HuH-7.5 (cell line): ENCODE measurements at regions not wholly inside any gene's neighbourhood (a gene's known extent, or its start where the extent isn't known, plus 50 kb on each side); places are given as distances from the start of the nearest gene placed in this dataset.
"Not testable (repeated sequence)": the region's sequence is repeated elsewhere in the genome, so short reads cannot be mapped to it uniquely, and the experiment has no call there.

Source experiments
- DNase-seq: peaks from one replicate; pipeline ENCODE4 v3.0.0; 2011; ENCODE audit warnings: low spot score

DNA sequence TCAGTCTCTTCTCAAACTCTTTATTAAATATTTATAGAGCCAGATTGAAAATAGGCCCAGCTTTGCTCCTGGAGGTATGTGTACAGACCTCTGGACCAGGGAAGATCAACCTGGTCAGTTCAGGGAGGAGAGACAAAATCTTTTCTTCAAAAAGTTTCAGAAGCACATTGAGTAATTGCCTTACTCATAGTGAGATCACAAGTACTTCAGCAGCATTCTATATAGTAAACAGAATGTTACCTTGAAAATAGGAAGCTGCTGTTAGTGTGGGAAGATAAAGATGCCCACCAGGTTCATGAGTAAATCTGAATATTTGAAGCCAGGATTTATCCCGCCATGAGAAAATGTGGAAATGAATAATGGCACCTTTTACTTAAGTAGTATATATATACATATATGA lies 665.9 kb upstream of the CITED2 start:
- DNase-seq, result no peak

DNA sequence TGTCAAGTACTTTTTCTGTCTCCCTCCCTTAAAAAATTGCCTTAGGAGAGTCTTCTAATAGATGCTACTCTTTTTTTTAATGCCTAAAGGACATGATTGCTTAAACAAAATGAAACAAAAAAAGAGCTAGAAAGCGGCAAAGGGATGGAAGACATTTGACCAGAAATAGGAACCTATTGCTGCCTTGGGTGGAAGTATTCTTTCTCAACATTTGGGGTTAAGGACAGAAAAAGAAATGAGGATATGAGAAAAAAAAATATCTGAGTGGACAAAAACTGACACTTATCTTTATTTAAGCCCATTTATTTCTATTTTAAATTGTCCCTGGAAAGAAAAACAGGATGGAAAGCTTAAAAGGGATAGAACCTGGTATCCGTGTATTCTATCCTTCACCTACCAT lies 664.9 kb upstream of the CITED2 start:
- no peak for DNase-seq

DNA sequence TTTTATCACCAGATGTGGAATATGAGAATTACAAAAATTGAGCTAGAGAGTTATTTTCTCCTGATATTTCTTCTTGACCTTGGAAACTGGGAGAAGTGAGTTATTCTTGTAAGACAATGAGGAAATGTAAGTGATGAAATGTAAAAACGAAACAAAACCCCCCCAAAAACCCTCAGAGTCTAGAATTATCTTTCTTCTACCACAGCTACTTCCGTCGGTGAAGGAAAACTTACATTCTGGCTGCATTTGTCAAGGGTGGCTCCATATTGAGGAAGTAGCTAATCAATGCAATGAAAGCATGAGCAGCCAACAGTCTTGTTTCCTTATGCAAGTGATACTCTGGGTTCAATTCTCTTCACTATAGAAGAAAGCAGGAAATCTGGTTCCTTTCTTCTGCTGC lies 661.7 kb upstream of the CITED2 start:
- no peak for DNase-seq

DNA sequence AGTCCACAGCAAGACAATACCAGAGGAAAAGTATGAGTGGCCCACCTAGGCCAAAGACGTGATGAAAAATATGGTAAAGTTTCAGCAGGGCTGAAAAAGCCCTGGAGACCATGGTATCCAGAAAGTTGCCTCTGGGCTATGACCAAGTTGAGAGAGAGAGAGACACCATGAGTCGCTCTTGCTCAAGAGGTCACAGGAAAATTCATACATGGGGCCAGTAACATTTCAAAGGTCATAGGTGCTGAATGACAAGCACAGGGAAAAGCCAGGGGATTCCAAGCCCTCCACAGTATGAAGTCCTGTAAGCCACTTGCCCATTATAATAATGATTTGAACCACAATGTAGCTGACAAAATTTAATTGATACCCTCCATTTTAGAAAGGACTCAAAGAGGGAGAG lies 657.7 kb upstream of the CITED2 start:
- DNase-seq, result no peak

DNA sequence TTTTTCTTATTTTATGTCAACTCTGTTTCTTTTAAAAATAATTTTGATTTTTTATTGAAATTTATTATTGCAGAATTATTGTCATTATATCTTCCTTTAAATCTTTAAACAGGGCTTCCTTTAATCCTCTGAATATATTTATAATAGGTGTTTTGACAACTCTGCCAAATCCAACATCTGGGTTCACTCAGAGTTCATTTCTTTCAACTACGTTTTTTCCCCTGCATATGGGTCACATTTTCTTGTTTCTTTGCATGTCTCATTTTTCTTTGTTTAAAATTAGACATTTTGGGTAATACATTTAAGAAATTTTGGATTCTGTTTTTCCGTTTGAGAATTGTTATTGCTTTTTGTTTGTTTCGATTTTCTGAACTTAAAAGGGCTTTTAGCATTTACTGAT lies 655.1 kb upstream of the CITED2 start:
- DNase-seq, result no peak

DNA sequence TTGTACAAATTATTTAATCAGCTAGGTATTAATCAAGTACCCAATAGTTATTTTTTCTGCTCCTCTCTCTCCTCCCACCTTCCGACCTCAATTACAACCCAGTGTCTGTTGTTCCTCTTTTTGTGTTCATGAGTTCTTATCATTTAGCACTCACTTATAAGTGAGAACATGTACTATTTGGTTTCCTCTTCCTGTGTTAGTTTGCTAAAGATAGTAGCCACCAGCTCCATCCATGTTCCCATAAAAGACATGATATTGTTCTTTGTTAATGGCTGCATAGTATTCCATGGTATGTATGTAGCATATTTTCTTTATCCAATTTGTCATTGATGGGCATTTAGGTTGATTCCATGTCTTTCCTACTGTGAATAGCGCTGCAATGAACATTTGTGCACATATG lies 652.8 kb upstream of the CITED2 start:
- DNase-seq, result no peak

DNA sequence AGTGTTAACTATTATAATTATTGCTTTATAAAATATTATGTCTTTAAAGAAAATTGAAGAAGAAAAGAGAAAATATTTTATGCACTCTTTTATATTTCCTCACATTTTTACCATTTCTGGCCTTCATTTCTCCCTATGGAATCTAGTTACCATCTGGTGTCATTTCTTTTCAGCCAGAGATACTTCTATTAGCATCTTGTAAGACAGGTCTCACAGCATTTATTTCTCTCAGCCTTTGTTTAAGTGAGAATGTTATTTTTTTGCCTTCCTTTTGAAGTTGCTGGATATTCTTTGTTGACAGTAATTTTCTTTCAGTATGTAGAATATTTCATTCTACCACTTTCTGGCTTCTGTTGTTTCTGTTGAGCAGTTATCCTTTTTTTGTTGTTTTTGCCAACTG lies 652.1 kb upstream of the CITED2 start:
- DNase-seq, result no peak

DNA sequence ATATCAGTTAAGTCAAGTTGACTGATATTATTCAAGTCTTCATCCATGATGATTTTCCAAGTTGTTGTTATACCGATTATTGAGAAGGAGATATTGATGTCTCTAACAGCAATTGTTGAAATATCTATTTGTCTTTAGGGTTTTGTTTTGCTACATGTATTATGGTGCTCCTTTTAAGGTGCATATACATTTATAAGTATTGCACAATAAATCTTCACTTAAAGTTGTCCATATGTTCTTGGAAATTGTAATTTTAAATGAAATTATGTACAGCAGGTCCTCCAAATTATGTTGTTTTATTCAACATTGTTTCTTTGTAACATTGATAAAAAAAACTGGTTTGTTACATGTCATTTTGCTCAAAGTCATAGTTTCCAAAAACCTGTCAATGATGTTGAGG lies 650.7 kb upstream of the CITED2 start:
- DNase-seq, result no peak

DNA sequence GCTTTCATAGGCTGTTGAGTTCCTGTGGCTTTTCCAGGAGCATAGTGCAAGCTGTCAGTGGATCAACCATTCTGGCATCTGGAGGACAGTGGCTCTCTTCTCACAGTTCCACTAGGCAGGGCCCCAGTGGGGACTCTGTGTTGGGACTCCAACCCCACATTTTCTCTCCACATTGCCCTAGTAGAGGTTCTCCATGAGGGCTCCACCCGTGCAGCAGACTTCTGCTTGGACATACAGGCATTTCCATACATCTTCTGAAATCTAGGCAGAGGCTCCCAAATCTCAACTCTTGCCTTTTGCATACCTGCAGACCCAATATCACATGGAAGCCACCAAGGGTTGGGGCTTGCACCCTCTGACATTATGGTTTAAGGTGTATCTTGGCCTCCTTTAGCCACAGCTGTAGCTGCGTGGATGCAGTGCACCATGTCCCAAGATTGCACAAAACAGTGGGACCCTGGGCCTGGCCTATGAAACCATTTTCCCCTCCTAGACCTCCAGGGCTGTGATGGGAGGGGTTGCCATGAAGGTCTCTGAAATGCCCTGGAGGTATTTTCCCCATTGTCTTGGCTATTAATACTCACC lies 645.9 kb upstream of the CITED2 start:
- DNase-seq, result no peak

DNA sequence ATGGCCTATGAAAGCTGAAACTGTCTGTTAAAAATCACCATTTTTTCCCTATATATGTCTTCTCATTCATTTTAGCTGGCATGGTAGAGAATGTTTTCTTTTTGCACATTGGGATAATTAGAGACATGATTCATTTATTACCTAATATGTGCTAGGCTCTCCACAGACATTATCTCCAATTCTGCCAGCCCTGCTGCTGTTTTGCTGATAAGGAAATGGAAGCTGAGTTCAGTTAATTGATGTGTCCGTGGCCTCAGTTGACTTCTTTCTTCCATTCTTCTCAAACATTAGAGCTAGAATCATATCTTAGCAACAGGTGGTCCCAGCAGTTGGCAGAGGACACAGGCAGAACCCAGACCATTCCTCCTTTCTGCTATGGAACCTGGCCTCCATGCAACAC lies 644.1 kb upstream of the CITED2 start:
- DNase-seq, result no peak

DNA sequence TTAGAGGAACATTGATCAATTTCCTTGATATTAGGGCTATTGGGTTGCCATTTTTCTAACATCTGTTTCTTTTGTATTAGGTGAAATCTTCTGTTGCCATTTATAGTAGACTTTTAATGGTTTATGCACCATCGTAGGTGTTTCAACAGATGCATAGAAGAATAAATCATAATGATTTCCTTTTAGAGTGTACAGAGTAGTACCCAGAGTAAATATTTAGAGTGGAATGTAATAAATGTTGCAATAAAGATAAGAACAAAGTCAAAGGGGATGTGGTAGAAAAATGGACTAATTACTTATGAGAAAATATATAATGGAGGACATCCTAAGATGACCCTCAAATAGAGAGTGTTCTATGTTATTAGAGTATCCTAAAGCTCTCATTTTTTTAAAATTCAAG lies 643.0 kb upstream of the CITED2 start:
- no peak for DNase-seq

DNA sequence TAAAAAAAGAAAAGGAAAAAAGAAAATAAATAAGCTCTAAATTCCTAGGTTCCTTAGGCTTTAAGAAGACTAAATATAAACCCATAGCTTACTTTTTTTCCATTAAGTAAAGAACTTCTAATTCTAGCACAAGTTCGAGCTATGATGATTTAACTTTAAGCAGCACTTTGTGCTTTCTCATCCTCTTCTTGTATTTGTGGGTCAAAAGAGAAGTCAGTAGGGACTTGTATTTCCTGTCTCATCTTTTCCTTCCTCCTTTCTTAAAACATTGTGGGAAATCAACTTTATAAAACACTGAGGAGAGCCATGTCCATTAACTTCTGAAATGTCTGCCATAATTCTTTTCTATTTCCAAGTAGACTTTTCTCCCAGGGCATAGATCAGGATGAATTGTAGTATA lies 637.7 kb upstream of the CITED2 start:
- DNase-seq, result no peak

DNA sequence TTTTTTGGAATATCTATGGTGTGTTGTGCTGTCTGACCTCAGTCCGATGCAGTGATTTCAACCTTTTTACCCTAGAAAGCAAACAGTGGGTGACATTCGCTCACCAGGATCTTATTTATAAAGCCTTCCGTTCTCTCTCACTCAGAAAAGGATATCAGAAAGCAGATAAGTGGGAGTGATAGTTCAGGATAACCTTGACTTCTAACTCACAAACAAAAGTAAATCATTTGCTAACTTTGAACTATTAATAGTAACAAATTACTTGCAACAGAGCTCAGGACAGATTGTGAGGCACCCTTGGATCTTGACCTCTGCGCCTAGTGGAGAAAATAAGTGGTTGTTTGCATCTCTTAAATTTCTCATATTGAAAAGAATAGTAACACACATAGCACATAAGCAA lies 637.1 kb upstream of the CITED2 start:
- no peak for DNase-seq

DNA sequence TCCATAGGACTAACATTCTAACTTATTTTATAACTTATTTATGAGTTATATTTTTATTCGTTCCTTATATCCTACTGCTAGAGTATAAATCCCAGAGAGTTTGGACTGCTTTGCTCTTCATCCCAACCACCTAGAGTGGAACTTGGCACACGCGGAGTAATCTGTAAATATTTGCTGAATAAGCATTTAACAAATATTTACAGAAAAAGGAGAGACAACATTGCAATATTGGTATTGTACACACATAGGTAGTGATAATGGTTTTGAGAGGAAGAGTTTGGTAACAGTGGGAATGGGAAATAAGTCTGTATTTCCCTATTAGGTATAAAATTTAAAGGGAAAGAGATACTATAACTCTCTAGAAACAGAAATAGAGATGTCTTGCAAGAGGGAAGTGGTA lies 634.8 kb upstream of the CITED2 start:
- DNase-seq, result no peak

DNA sequence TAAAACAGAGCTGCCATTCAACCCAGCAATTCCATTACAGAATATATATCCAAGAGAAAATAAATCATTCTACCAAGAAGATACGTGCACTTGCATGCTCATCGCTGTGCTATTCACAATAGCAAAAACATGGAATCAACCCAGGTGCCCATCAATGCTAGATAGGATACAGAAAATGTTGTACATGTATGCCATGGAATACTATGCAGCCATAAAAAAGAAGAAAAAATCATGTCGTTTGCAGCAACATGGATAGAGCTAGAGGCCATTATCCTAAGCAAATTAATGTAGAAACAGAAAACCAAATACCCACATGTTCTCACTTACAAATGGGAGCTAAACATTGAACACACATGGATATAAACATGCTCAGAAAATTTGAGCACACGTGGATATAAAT lies 633.1 kb upstream of the CITED2 start:
- no peak for DNase-seq

DNA sequence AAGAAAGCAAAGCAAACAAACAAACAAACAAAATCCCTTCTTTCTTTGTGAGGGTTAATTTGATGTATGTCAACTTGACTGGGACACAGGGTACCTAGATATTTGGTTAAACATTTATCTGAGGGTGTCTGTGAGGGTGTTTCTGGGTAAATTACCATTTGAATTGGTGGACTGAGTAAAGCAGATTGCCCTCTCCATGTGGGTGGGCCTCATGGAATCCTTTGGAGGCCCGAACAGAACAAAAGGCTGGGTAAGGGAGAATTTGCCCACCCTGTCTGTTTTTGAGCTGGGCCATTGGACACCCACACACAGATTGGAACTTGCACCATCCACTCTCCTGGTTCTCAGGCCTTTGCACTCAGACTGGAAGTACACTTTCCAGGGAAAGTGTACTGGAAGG lies 628.8 kb upstream of the CITED2 start:
- no peak for DNase-seq

DNA sequence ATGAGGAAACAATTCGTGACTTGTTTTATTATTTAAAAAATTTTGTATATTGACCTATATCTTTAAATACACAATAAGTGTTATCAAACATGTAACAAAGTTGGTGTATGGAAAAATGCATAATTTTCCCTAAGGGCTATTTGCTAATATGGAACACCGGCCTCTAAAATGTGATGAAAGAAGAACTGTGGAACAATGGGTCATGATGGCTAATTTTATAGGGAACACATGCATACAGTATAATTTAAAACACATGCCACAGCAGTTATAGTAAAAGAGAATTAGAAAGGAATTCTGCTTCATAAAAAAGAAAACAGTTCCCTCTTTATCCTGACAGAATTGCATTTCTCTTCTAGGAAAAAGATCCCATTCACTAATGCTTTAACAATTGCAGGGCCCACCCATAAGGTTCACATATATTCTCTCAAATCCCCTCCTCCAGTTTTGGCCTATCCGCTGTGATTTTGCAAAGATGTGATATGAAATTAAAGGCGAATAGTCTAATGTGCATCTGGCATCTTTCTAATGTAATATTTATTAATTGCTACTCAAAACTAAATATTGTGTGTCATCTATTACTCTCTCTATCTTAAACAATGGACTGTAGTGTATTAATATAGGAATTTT lies 628.1 kb upstream of the CITED2 start:
- DNase-seq, result no peak

DNA sequence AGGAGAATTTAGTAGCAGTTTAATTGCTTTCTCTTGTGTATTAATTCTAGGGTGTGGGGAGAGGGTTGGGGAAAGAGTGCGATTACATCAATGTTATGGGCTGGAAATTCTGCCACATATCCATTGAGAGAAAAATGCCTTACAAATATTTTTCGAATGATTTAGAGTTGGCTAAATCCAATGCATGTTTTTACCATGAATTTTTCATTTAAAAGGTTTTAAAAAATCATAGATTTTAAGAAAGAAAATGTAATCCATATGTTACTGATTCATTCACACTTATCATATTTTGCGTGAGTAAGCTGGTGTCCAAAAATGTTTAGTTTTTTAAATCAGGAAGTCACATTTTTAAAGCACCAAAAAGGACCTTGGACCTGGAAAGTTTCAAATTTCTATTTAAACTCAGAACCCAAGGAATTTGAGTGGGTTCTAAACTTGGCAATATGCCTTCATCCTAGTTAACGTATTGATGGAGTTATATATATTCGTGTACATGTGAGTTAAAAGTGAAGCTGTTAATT lies 627.4 kb upstream of the CITED2 start:
- no peak for DNase-seq

DNA sequence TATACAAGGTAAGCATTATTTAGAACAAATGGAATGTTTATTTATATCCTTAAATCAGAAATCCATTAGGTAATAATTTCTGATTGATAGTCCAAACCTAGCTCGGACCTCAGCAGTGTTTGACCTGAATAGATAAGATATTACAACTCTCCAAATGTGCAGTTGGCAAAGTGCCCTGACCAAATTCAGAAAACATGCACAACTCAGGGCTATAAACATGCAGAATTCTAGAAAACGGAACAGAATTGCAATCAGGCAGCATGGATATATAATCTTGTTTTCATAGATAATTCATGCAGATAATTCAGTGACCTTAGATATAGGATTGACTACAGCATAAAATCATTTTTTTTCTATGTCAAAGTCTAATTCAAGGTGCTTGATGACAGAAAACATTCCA lies 626.6 kb upstream of the CITED2 start:
- no peak for DNase-seq

DNA sequence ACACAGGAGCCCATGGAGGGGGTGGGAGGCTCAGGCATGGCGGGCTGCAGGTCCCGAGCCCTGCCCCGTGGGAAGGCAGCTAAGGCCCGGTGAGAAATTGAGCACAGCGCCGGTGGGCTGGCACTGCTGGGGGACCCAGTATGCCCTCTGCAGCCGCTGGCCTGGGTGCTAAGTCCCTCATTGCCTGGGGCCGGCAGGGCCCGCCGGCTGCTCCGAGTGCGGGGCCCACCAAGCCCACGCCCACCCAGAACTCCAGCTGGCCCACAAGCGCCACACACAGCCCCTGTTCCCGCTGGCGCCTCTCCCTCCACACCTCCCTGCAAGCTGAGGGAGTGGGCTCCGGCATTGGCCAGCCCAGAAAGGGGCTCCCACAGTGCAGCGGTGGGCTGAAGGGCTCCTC lies 625.2 kb upstream of the CITED2 start:
- DNase-seq, result not testable (repeated sequence)

DNA sequence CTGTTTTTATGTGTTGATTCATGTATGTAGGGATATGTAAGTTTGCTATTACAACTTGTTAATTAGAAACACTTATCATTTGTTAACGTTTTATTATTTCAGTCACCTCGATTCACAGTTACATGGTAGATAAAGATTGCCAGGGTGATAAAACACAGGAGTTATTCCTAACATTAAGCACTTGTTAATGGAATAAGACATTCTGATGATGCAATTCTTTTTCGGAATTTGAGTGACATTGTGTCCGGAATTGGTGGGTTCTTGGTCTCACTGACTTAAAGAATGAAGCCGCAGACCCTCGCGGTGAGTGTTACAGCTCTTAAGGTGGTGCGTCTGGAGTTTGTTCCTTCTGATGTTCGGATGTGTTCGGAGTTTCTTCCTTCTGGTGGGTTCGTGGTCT lies 624.0 kb upstream of the CITED2 start:
- not testable (repeated sequence) for DNase-seq

DNA sequence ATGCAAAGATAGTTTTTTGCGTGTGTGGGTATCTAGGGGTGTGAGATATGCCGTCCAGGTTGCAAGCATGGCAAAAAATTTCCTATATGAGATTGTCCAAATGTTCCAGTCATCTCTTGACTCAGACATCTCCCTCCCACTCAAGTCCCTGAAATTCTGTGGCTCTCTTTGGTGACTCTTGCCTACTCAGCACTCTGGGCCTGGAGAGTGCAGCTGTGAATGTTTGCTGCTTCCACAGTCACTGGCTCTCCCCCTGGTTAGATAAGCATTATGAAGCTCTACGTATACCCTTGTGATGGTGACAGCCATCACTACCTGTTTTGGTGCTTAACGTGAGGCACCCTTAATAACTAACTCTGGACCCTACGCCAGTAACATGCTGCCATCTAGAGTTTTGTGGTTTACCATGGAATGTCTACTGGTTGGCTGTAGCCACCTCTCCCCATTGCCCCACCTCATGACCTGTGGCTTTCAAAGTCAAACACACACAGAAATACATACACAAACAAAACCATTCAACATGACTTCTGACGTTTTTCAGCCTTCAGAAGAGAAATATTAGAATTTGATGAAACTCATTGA lies 621.9 kb upstream of the CITED2 start:
- peak; percentile 79 for DNase-seq

DNA sequence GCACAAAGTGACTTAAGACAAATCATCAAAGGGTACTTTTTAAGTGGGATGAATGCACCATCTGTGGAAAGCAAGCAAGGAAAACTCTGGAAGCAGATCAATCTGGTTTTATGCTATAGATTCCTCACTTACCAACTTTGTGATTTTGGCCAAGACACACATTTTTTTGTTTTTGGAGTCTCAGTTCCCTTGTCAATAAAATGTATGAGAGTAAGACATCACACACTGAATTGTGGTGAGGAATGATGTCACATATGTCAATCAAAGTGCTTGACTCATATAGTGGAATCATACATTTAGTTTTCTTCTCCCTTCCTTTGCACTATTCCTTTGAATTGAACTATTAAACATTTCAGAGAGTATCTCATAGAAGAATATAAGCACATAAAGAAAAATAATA lies 620.5 kb upstream of the CITED2 start:
- DNase-seq, result no peak
